A673 (cell line): ENCODE measurements at regions not wholly inside any gene's neighbourhood (a gene's known extent, or its start where the extent isn't known, plus 50 kb on each side); places are given as distances from the start of the nearest gene placed in this dataset.

Experiments
- CTCF ChIP-seq: fragments of 300-800, 200-600 bp; sonication (generic); conservative IDR thresholded peaks from 2 replicates; pipeline ENCODE4 v1.5.1; 2017; ENCODE audit warnings: low read depth, mild to moderate bottlenecking, antibody characterized with exemption, low read length, moderate library complexity, mixed read lengths
- EZH2 ChIP-seq: fragments of 200-600 bp; sonication (generic); IDR thresholded peaks from 2 replicates; pipeline ENCODE4 v1.6.1; 2017; ENCODE audit warnings: borderline replicate concordance, low read depth, mild to moderate bottlenecking, mixed read lengths, antibody characterized with exemption, low read length; ENCODE audit not compliant: poor library complexity, severe bottlenecking

DNA sequence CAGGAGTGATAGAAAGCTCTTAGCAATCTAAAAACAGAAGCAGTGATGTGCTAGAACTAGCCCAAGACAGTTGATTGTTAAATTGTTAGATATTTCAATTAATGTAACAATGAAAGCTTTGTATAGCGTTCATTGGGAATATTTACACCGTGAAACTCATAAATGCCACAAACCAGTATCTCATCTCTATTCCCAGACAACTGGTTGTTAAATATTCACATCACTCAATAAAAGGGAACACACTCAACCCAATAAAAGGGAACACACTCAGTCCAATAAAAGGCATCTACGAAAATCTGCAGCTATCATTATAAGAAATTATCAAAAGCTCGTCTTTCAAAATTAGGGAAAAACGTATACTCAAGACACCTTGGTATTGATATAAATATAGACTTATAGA is 270.9 kb downstream of the CYLC2 start:
- TF ChIP-seq CTCF (no peak), EZH2 (no peak)
